GM12878 (cell line): ENCODE measurements at regions not wholly inside any gene's neighbourhood (a gene's known extent, or its start where the extent isn't known, plus 50 kb on each side); places are given as distances from the start of the nearest gene placed in this dataset.

Experiments used
- ATAC-seq: fragments of 200-7000 bp; cut with Tn5 transposase; 3 replicates; pipeline ENCODE4 v1.9.1; 2020; ENCODE audit warnings: mild to moderate bottlenecking, moderate library complexity
- BruUV-seq: library from RNA; stranded (reverse); fragments of 400-500 nt; replicated peaks from 2 replicates; lab custom pipeline; 2021; lab: Mats Ljungman, UMichigan
- CTCF ChIA-PET: fragments of 300-600 bp; sonication (Branson Sonifier 250); formaldehyde crosslinking; extraction: SDS; loops from one replicate; lab custom pipeline; 2021; ENCODE audit warnings: inconsistent platforms; lab: Yijun Ruan, JAX
- POLR2A ChIA-PET: fragments of 350-600 bp; formaldehyde crosslinking; extraction: SDS; loops from one replicate; lab custom pipeline; 2021; ENCODE audit warnings: inconsistent platforms; lab: Charles Lee
- RAD21 ChIA-PET: fragments of 300-600 bp; sonication (Branson Sonifier 250); formaldehyde crosslinking; loops from one replicate; lab custom pipeline; 2023; ENCODE audit warnings: antibody characterized with exemption; ENCODE audit not compliant: unreplicated experiment; lab: Charles Lee
- SMC1A ChIA-PET: fragments of 300-600 bp; sonication (Branson Sonifier 250); formaldehyde crosslinking; loops from one replicate; lab custom pipeline; 2023; ENCODE audit not compliant: unreplicated experiment, uncharacterized antibody; lab: Charles Lee
- DNase-seq: peaks from one replicate; pipeline ENCODE4 v3.0.0-alpha.2; 2011; ENCODE audit warnings: low read depth, low spot score
- FAIRE-seq: peaks from 3 replicates; lab custom pipeline; 2011; peaks lifted over from hg19 to GRCh38; lab: Jason Lieb, UNC
- H2AFZ ChIP-seq: 2 replicates; pipeline ENCODE4 v1.6.0; 2011; ENCODE audit warnings: low read depth, low read length, control low read depth; ENCODE audit not compliant: control insufficient read depth
- H3K27ac ChIP-seq: 2 replicates; pipeline ENCODE4 v1.5.1; 2011; ENCODE audit warnings: control low read depth; ENCODE audit not compliant: control insufficient read depth, insufficient read depth
- H3K27me3 ChIP-seq, 2 experiments: replicated peaks in 1 of 2; 2 replicates each; pipeline versions ENCODE4 v1.6.0 to v1.6.1; 2011; ENCODE audit warnings: low read length in 1 of 2; ENCODE audit not compliant: control insufficient read depth in 2 of 2, insufficient read depth in 2 of 2
- H3K36me3 ChIP-seq, 2 experiments: 2 replicates each; pipeline ENCODE4 v1.5.1; 2011; ENCODE audit warnings: low read length in 1 of 2; ENCODE audit not compliant: control insufficient read depth in 2 of 2, insufficient read depth in 2 of 2
- H3K4me1 ChIP-seq: 2 replicates; pipeline ENCODE4 v1.6.1; 2011; ENCODE audit warnings: mild to moderate bottlenecking, low read length, moderate library complexity, mixed read lengths; ENCODE audit not compliant: control insufficient read depth, insufficient read depth
- H3K4me2 ChIP-seq: 2 replicates; pipeline ENCODE4 v1.6.0; 2011; ENCODE audit warnings: control low read depth; ENCODE audit not compliant: control insufficient read depth, insufficient read depth
- H3K4me3 ChIP-seq: fragments of 200-600 bp; sonication (generic); 2 replicates; pipeline ENCODE4 v1.5.1; 2016
- H3K79me2 ChIP-seq: 2 replicates; pipeline ENCODE4 v1.6.0; 2011; ENCODE audit warnings: low read length; ENCODE audit not compliant: control insufficient read depth, insufficient read depth
- H3K9ac ChIP-seq: 2 replicates; pipeline ENCODE4 v1.8.0; 2011; ENCODE audit warnings: low read length, control low read depth, mixed read lengths; ENCODE audit not compliant: control insufficient read depth, insufficient read depth
- H3K9me3 ChIP-seq: replicated peaks from 3 replicates; pipeline ENCODE4 v1.5.1; 2011; ENCODE audit warnings: mild to moderate bottlenecking, low read length; ENCODE audit not compliant: control insufficient read depth, insufficient read depth
- H4K20me1 ChIP-seq: 2 replicates; pipeline ENCODE4 v1.6.0; 2011; ENCODE audit not compliant: control insufficient read depth, insufficient read depth
- ATF7 ChIP-seq: fragments of 450-650 bp; IDR thresholded peaks from 2 replicates; pipeline ENCODE4 v1.6.1; 2016; ENCODE audit warnings: low read depth, mild to moderate bottlenecking
- CBX5 ChIP-seq: sonication (generic); IDR thresholded peaks from 2 replicates; pipeline ENCODE4 v1.6.1; 2016; ENCODE audit warnings: low read depth, moderate library complexity, mild to moderate bottlenecking, inconsistent platforms
- DPF2 ChIP-seq: fragments of 450-650 bp; IDR thresholded peaks from 2 replicates; pipeline ENCODE4 v1.6.1; 2017; ENCODE audit warnings: mild to moderate bottlenecking
- EZH2 ChIP-seq: IDR thresholded peaks from 2 replicates; pipeline ENCODE4 v1.6.1; 2012; ENCODE audit warnings: low read depth, mild to moderate bottlenecking, control low read depth, inconsistent platforms, low read length, borderline replicate concordance; ENCODE audit not compliant: control insufficient read depth
- IRF4 ChIP-seq: IDR thresholded peaks from 2 replicates; pipeline ENCODE4 v1.6.1; 2011; ENCODE audit warnings: low read depth, low read length
- JUND ChIP-seq: IDR thresholded peaks from 2 replicates; pipeline ENCODE4 v1.6.1; 2012; ENCODE audit warnings: low read depth, mild to moderate bottlenecking, low read length, improper control_type of control experiment, moderate library complexity
- KDM1A ChIP-seq: fragments of 200-600 bp; sonication (generic); IDR thresholded peaks from 2 replicates; pipeline ENCODE4 v1.6.1; 2016; ENCODE audit warnings: borderline replicate concordance
- MYC ChIP-seq: IDR thresholded peaks from 2 replicates; pipeline ENCODE4 v1.6.1; 2011; ENCODE audit warnings: mild to moderate bottlenecking, low read length, moderate library complexity, inconsistent platforms; ENCODE audit not compliant: insufficient read depth, insufficient replicate concordance, insufficient read length, severe bottlenecking
- NFXL1 ChIP-seq: fragments of 450-650 bp; IDR thresholded peaks from 2 replicates; pipeline ENCODE4 v1.6.1; 2017; ENCODE audit warnings: antibody characterized with exemption, mild to moderate bottlenecking, borderline replicate concordance
- NFYA ChIP-seq: IDR thresholded peaks from 2 replicates; pipeline ENCODE4 v1.6.1; 2011; ENCODE audit warnings: low read depth, mild to moderate bottlenecking, low read length, improper control_type of control experiment, borderline replicate concordance
- PML ChIP-seq: IDR thresholded peaks from 2 replicates; pipeline ENCODE4 v1.6.1; 2012; ENCODE audit warnings: low read length, inconsistent platforms
- SIX5 ChIP-seq: IDR thresholded peaks from 2 replicates; pipeline ENCODE4 v1.6.1; 2011; ENCODE audit warnings: mild to moderate bottlenecking, low read depth, low read length, moderate library complexity; ENCODE audit not compliant: severe bottlenecking
- YY1 ChIP-seq: IDR thresholded peaks from 2 replicates; pipeline ENCODE4 v1.6.1; 2011; ENCODE audit warnings: low read depth, mild to moderate bottlenecking, low read length
- ZBTB40 ChIP-seq: fragments of 450-650 bp; IDR thresholded peaks from 2 replicates; pipeline ENCODE4 v1.6.1; 2016; ENCODE audit warnings: mild to moderate bottlenecking, moderate library complexity, borderline replicate concordance
- ZNF207 ChIP-seq: fragments of 450-650 bp; IDR thresholded peaks from 2 replicates; pipeline ENCODE4 v1.6.1; 2014; ENCODE audit warnings: antibody characterized with exemption, mild to moderate bottlenecking, borderline replicate concordance
- ZNF217 ChIP-seq: fragments of 450-650 bp; IDR thresholded peaks from 2 replicates; pipeline ENCODE4 v1.6.1; 2017; ENCODE audit warnings: antibody characterized with exemption, mild to moderate bottlenecking
- ZNF592 ChIP-seq: fragments of 450-650 bp; IDR thresholded peaks from 2 replicates; pipeline ENCODE4 v1.6.1; 2017; ENCODE audit warnings: mild to moderate bottlenecking, moderate library complexity
- WGBS: methylation state at CpG from one replicate; pipeline ENCODE4 v1.1.6; 2016; ENCODE audit warnings: low lambda C conversion rate; ENCODE audit not compliant: insufficient replicate concordance, insufficient coverage; ENCODE audit errors: missing lambda C conversion rate; 5-methylcytosine and 5-hydroxymethylcytosine counted together
- in situ Hi-C: fragments of 300-500 bp; cut with MboI; formaldehyde crosslinking; loops from 9 replicates; pipeline ENCODE4 v1.14.3; 2018; ENCODE audit warnings: mixed read lengths
- intact Hi-C: fragments of 100-400 bp; cut with micrococcal nuclease; formaldehyde crosslinking; loops from one replicate; pipeline ENCODE4 v1.14.2; 2022; ENCODE audit not compliant: unreplicated experiment

GRCh38 chr1:143699731-143700130 lies 272.1 kb downstream of the FAM72C start:
- in situ Hi-C loops = loop anchor here (10.0 kb wide), 2 partner anchors 45 to 95 kb away; no protein-coding TSS in a partner anchor
- ChIA-PET SMC1A (no interaction called here), RAD21 (no interaction called here), CTCF (no interaction called here), POLR2A (no interaction called here)
- H3K79me2 ChIP-seq = no peaks in the 10 kb centered on the region
- H3K9ac ChIP-seq = no peak overlapping the region
- ATAC-seq (no peak), FAIRE-seq (no peak), DNase-seq (no peak)
- H3K27me3 ChIP-seq = peaks cover 0 to 2% of the 10 kb centered on the region in 2 experiments; a peak in 2 of 4 replicates
- WGBS = 29% methylated on average over 16 of the region's 20 CpGs
- intact Hi-C loops = no loop called here
- no peaks in the 10 kb centered on the region for H3K36me3 ChIP-seq
- H3K27ac ChIP-seq = no peak overlapping the region
- no peak overlapping the region for H3K4me2 ChIP-seq
- H3K4me3 ChIP-seq = no peak overlapping the region
- no peaks in the 10 kb centered on the region for H4K20me1 ChIP-seq
- H3K4me1 ChIP-seq = no peaks in the 10 kb centered on the region
- TF ChIP-seq DPF2 = no peak
- no peak for TF ChIP-seq ZNF207
- no peak for TF ChIP-seq PML
- no peak for TF ChIP-seq ZNF592
- no peak for TF ChIP-seq ZBTB40
- TF ChIP-seq NFXL1 = no peak
- TF ChIP-seq NFYA = no peak
- TF ChIP-seq ZNF217 = no peak
- no peak for TF ChIP-seq IRF4
- no peak for TF ChIP-seq SIX5
- TF ChIP-seq JUND = no peak
- TF ChIP-seq ATF7 = no peak
- TF ChIP-seq EZH2 = no peak
- TF ChIP-seq YY1 = no peak
- TF ChIP-seq MYC = no peak
- no peak for TF ChIP-seq CBX5
- no peak for TF ChIP-seq KDM1A
- BruUV-seq = no TSS peak
- no peak overlapping the region for H2AFZ ChIP-seq
- no peaks in the 10 kb centered on the region for H3K9me3 ChIP-seq
